ENCODE measurements at regions not wholly inside any gene's neighbourhood (a gene's known extent, or its start where the extent isn't known, plus 50 kb on each side); places are given as distances from the start of the nearest gene placed in this dataset.

DNA sequence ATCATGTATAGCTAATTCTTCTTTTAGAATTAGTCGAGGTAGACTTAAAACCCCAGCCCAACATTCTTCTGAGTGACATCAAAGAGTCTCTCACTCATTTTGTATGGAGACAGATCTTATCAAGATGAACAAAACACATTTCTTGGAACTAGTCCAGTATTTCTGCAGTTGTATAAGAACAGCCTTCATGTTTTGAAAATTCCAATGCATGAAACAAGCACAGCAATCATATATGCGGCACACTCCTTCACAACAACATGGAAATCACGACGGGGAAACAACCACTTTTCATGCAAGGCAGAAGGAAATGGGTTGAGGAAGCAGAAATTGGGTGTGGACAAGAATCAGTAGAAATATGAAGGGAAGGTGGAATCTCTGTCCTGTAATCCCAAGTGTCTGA is 113.8 kb downstream of the PLK2 start:
- 37 to 41% methylated on average over 4 of the region's 4 CpGs for WGBS, 2 donors
- intact Hi-C loops (cut with DNase I; ENCODE audit: low total_unique reads), result no loop called here
- no peak for DNase-seq (ENCODE audit: low spot score in 2 of 2)

DNA sequence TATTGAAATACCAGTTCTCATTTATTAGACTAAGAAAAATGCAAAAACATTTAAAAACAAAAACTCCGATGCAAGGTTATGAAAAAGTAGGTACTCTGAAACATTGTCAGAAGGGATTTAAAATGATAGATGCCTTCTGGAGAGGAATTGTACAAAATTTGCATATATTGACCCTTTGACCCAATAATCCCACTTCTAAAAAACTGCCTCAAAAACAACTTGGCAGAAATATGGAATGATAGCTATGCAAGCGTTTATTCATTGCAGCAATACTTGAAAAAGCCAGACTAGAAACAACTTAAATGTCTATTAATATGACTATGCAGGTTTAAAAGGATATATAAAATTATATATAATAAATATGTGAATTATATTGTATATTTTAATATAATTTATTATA is 118.4 kb downstream of the PLK2 start:
- DNase-seq (ENCODE audit: low spot score in 2 of 2), result no peak
- no peak overlapping the region for H3K4me3 ChIP-seq (ENCODE audit: low read depth, poor library complexity, severe bottlenecking)
- intact Hi-C loops (cut with DNase I; ENCODE audit: low total_unique reads), result no loop called here
- WGBS, 2 donors, result 91 to 95% methylated on average over 2 of the region's 2 CpGs
- TF ChIP-seq POLR2A (IDR thresholded peaks at IDR 0.05), result no peak
- TF ChIP-seq, protein P1, sequence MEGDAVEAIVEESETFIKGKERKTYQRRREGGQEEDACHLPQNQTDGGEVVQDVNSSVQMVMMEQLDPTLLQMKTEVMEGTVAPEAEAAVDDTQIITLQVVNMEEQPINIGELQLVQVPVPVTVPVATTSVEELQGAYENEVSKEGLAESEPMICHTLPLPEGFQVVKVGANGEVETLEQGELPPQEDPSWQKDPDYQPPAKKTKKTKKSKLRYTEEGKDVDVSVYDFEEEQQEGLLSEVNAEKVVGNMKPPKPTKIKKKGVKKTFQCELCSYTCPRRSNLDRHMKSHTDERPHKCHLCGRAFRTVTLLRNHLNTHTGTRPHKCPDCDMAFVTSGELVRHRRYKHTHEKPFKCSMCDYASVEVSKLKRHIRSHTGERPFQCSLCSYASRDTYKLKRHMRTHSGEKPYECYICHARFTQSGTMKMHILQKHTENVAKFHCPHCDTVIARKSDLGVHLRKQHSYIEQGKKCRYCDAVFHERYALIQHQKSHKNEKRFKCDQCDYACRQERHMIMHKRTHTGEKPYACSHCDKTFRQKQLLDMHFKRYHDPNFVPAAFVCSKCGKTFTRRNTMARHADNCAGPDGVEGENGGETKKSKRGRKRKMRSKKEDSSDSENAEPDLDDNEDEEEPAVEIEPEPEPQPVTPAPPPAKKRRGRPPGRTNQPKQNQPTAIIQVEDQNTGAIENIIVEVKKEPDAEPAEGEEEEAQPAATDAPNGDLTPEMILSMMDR (IDR thresholded peaks at IDR 0.05), result no peak

More for the DNA sequence above, 113.8 kb downstream of the PLK2 start:
- no peak overlapping the region for H3K4me3 ChIP-seq (ENCODE audit: low read depth, poor library complexity, severe bottlenecking)
- TF ChIP-seq, protein P1 (IDR thresholded peaks at IDR 0.05), result no peak
- no peak for TF ChIP-seq POLR2A (IDR thresholded peaks at IDR 0.05)

DNA sequence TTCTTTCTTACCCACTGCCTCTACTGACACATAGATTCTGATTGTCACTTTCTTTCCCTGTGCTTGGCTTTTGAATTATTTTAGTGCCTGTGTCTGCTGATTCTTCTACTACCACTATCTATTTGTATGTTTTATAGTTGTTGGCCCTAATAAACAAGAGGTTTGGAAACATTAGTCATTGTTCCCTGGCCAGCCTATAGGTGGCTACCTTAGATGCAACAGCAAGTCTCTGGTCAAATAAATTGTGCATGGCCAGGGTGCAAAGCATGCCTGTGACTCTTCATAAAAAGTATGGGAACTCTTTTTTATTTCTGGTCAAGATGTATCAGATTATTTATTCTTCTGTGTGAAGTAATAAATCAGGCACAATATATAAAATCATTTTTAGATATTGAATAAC is 124.4 kb downstream of the PLK2 start:
- TF ChIP-seq, protein P1 (IDR thresholded peaks at IDR 0.05), result no peak
- TF ChIP-seq POLR2A (IDR thresholded peaks at IDR 0.05), result no peak
- H3K4me3 ChIP-seq (ENCODE audit: low read depth, poor library complexity, severe bottlenecking), result no peak overlapping the region
- no peak for DNase-seq (ENCODE audit: low spot score in 2 of 2)
- intact Hi-C loops (cut with DNase I; ENCODE audit: low total_unique reads), result no loop called here

DNA sequence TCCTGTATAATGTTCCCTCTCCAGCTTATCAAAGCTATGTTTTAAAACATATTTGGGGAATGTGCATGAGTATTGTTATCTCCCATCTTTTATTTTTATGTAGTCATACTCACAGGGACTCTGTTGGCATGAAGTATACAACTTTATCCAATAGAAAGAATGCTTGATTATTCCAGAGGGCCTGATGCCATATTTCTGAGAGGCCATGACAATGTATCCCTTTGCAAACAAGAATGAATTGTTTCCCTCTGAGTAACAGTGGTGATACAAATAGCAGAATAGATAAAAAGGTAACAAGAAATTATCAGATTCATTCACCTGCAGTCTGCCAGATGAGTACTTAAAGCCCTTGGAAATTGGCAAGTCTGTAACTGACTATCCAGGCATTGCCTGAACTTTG is 125.9 kb downstream of the PLK2 start:
- TF ChIP-seq, protein P1 (IDR thresholded peaks at IDR 0.05), result no peak
- TF ChIP-seq POLR2A (IDR thresholded peaks at IDR 0.05), result no peak
- DNase-seq (ENCODE audit: low spot score in 2 of 2), result no peak
- intact Hi-C loops (cut with DNase I; ENCODE audit: low total_unique reads), result no loop called here
- H3K4me3 ChIP-seq (ENCODE audit: low read depth, poor library complexity, severe bottlenecking), result no peak overlapping the region

DNA sequence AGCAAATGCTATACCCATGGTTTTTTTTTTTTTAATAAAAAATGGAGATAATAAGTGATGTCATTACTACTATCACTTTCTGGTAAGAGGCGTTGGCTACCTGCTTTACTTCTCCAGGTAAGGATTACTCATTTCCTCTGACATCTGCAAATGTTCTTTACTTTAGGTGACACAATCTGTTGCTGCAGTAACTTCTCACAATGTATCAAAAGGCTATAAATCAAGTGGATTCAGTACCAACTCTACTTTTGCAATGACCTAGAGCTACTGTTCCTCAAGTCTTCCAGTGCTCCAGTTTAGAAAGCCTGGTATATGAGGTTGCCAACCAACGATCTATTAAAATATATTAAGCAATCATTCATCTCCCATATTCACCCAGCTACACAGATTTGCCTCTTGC is 129.1 kb downstream of the PLK2 start:
- H3K4me3 ChIP-seq (ENCODE audit: low read depth, poor library complexity, severe bottlenecking), result no peak overlapping the region
- 42 to 43% methylated on average over 2 of the region's 2 CpGs for WGBS, 2 donors
- TF ChIP-seq POLR2A (IDR thresholded peaks at IDR 0.05), result no peak
- TF ChIP-seq, protein P1 (IDR thresholded peaks at IDR 0.05), result no peak
- no peak for DNase-seq (ENCODE audit: low spot score in 2 of 2)
- intact Hi-C loops (cut with DNase I; ENCODE audit: low total_unique reads), result no loop called here

DNA sequence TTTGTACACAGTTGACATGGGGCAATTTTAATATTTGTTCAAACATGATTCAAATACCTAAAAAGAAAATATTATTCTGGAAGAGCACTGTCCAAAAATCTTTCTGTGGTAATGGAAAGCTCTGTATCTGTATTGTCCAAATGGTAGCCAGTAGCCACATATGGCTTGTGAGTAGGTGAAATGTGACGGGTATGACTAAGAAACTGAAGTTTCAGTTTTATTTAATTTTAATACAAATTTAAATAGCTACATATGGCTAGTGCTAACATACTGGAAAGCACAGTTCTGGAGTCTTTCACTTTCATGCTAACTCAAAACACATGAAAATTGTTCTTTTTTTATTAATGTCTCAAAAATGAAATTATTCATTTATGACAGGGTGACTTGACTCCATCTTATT is 132.6 kb downstream of the PLK2 start:
- no peak for DNase-seq (ENCODE audit: low spot score in 2 of 2)
- WGBS, 2 donors, result 63 to 66% methylated on average over 1 of the region's 1 CpG
- intact Hi-C loops (cut with DNase I; ENCODE audit: low total_unique reads), result no loop called here
- no peak overlapping the region for H3K4me3 ChIP-seq (ENCODE audit: low read depth, poor library complexity, severe bottlenecking)
- TF ChIP-seq, protein P1 (IDR thresholded peaks at IDR 0.05), result no peak
- no peak for TF ChIP-seq POLR2A (IDR thresholded peaks at IDR 0.05)

All from lower leg skin (tissue), 4 donors.